ENCODE measurements at regions not wholly inside any gene's neighbourhood (a gene's known extent, or its start where the extent isn't known, plus 50 kb on each side); places are given as distances from the start of the nearest gene placed in this dataset.

- no peak for TF ChIP-seq CTCF (IDR thresholded peaks at IDR 0.05; ENCODE audit: insufficient read depth, low read depth, low read length)
- TF ChIP-seq EZH2 (IDR thresholded peaks at IDR 0.05; ENCODE audit: insufficient read depth, low read length) = no peak
- H3K4me3 Mint-ChIP-seq (ENCODE audit: unreplicated experiment) = no peak overlapping the region
- H3K4me2 ChIP-seq (ENCODE audit: low read length) = no peak overlapping the region
- peaks cover 4% of the 10 kb centered on the region for H3K36me3 ChIP-seq (ENCODE audit: insufficient read depth, low read length)
- no peaks in the 10 kb centered on the region for H3K9me3 Mint-ChIP-seq (ENCODE audit: unreplicated experiment)
- no peak overlapping the region for H3K27ac Mint-ChIP-seq (ENCODE audit: unreplicated experiment)
- H3K4me1 ChIP-seq (ENCODE audit: insufficient read depth, low read length) = peaks cover 34% of the 10 kb centered on the region
- no peak for DNase-seq (ENCODE audit: low read depth)
- no peak overlapping the region for H3K27ac ChIP-seq (ENCODE audit: low read depth, low read length)
- H3K36me3 Mint-ChIP-seq (ENCODE audit: low read depth, unreplicated experiment) = peaks cover 39% of the 10 kb centered on the region
- no peak overlapping the region for H2AFZ ChIP-seq (ENCODE audit: low read depth, low read length)
- H4K20me1 ChIP-seq (ENCODE audit: insufficient read depth, low read length) = peaks cover 41% of the 10 kb centered on the region
- H3K4me1 Mint-ChIP-seq (ENCODE audit: low read depth, unreplicated experiment) = peaks cover 13% of the 10 kb centered on the region
- peaks cover 2% of the 10 kb centered on the region for H3K79me2 ChIP-seq (ENCODE audit: insufficient read depth, low read length)
- no peak overlapping the region for H3K9ac ChIP-seq (ENCODE audit: low read length)
- no peaks in the 10 kb centered on the region for H3K27me3 Mint-ChIP-seq (ENCODE audit: low read depth, unreplicated experiment)
- no peak for FAIRE-seq
- no peaks in the 10 kb centered on the region for H3K9me3 ChIP-seq (ENCODE audit: insufficient read depth, low read depth, low read length)
- no peak overlapping the region for H3K4me3 ChIP-seq (ENCODE audit: insufficient read depth, low read depth, low read length)
- H3K27me3 ChIP-seq (ENCODE audit: insufficient read depth, low read length) = no peaks in the 10 kb centered on the region
Measured at GRCh38 chr2:120956486-120957156, 221.0 kb downstream of the GLI2 start.

DNA sequence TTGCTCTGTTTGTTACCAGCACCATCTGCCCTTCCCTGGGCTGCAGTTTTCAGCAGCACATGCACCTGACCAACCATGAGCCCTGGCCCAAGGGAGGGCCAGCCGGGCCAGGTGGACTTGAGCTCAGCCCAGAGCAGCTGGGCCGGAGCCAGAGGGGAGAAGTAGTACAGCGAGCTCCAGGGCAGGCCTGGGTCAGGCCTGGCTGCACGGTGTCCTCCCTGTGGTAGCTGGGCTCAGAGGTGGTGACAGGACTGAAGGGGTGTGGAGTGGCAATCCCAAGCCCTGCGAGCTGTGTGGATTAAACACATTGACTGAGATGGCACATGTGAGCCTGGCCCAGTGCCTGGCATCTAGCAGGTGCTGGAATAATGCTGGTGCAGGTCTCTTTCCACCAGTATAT is 222.2 kb downstream of the GLI2 start:
- Histone ChIP-seq H2AFZ (ENCODE audit: low read depth, low read length) (no peak overlapping the region), H3K9me3 (ENCODE audit: insufficient read depth, low read depth, low read length) (no peaks in the 10 kb centered on the region), H3K4me2 (ENCODE audit: low read length) (no peak overlapping the region), H3K27me3 (ENCODE audit: insufficient read depth, low read length) (no peaks in the 10 kb centered on the region), H3K4me1 (ENCODE audit: insufficient read depth, low read length) (peaks cover 22% of the 10 kb centered on the region), H3K79me2 (ENCODE audit: insufficient read depth, low read length) (no peaks in the 10 kb centered on the region), H4K20me1 (ENCODE audit: insufficient read depth, low read length) (peaks cover 30% of the 10 kb centered on the region), H3K9ac (ENCODE audit: low read length) (no peak overlapping the region), H3K27ac (ENCODE audit: low read depth, low read length) (no peak overlapping the region), H3K4me3 (ENCODE audit: insufficient read depth, low read depth, low read length) (no peak overlapping the region), H3K36me3 (ENCODE audit: insufficient read depth, low read length) (peaks cover 4% of the 10 kb centered on the region)
- Mint-ChIP-seq H3K27ac (ENCODE audit: unreplicated experiment) (no peak overlapping the region), H3K27me3 (ENCODE audit: low read depth, unreplicated experiment) (no peaks in the 10 kb centered on the region), H3K4me1 (ENCODE audit: low read depth, unreplicated experiment) (peaks cover 5% of the 10 kb centered on the region), H3K36me3 (ENCODE audit: low read depth, unreplicated experiment) (peaks cover 33% of the 10 kb centered on the region), H3K9me3 (ENCODE audit: unreplicated experiment) (no peaks in the 10 kb centered on the region), H3K4me3 (ENCODE audit: unreplicated experiment) (no peak overlapping the region)
- FAIRE-seq (no peak), DNase-seq (ENCODE audit: low read depth) (no peak)
- TF ChIP-seq EZH2 (IDR thresholded peaks at IDR 0.05; ENCODE audit: insufficient read depth, low read length) (no peak), CTCF (IDR thresholded peaks at IDR 0.05; ENCODE audit: insufficient read depth, low read depth, low read length) (no peak)

DNA sequence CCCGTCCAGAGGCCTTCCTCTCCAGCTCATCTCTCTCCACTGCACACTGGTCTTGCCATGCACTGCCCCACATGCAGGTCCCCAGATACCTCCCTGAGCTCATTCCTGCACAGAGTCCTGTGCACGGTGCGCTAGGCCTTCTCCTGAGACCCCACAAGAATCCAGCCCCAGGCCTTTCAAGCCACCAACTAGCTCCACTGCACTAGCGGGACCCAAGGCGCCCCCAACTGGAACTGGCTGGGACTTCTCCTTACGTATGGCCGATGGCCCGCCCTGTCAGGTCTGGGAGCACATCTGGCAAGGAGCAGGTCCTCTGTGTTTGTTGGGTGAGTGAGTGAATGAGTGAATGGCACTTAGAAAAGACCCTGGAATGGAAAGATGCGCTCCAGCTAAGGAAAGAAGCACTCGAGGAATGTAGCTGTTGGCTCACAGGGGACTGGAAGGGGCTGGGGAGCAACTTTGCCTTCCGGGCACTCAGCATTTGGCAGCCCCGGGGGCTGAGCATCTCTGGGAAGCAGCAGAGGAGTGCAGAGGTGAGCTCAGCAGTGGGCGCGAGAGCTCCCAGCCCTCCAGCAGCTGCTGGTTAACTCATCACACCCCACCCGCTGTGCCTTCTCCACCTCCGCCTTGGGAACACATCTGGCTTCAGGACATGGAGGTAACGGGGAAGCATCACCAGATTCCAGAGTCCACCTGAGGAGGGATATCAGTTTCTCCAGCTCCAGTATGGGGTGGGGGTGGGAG is 223.1 kb downstream of the GLI2 start:
- no peak for TF ChIP-seq EZH2 (IDR thresholded peaks at IDR 0.05; ENCODE audit: insufficient read depth, low read length)
- TF ChIP-seq CTCF (IDR thresholded peaks at IDR 0.05; ENCODE audit: insufficient read depth, low read depth, low read length) = no peak
- no peak overlapping the region for H3K4me3 Mint-ChIP-seq (ENCODE audit: unreplicated experiment)
- H2AFZ ChIP-seq (ENCODE audit: low read depth, low read length) = no peak overlapping the region
- H3K79me2 ChIP-seq (ENCODE audit: insufficient read depth, low read length) = no peaks in the 10 kb centered on the region
- DNase-seq (ENCODE audit: low read depth) (no peak), FAIRE-seq (no peak)
- peaks cover 38% of the 10 kb centered on the region for H4K20me1 ChIP-seq (ENCODE audit: insufficient read depth, low read length)
- peak overlapping the region; percentile 27 for H3K4me2 ChIP-seq (ENCODE audit: low read length)
- H3K27ac ChIP-seq (ENCODE audit: low read depth, low read length) = no peak overlapping the region
- peaks cover 21% of the 10 kb centered on the region for H3K4me1 ChIP-seq (ENCODE audit: insufficient read depth, low read length)
- H3K27me3 Mint-ChIP-seq (ENCODE audit: low read depth, unreplicated experiment) = no peaks in the 10 kb centered on the region
- no peaks in the 10 kb centered on the region for H3K9me3 ChIP-seq (ENCODE audit: insufficient read depth, low read depth, low read length)
- peaks cover 6% of the 10 kb centered on the region for H3K4me1 Mint-ChIP-seq (ENCODE audit: low read depth, unreplicated experiment)
- no peaks in the 10 kb centered on the region for H3K27me3 ChIP-seq (ENCODE audit: insufficient read depth, low read length)
- no peak overlapping the region for H3K9ac ChIP-seq (ENCODE audit: low read length)
- peaks cover 28% of the 10 kb centered on the region for H3K36me3 Mint-ChIP-seq (ENCODE audit: low read depth, unreplicated experiment)
- no peaks in the 10 kb centered on the region for H3K9me3 Mint-ChIP-seq (ENCODE audit: unreplicated experiment)
- H3K27ac Mint-ChIP-seq (ENCODE audit: unreplicated experiment) = peak overlapping the region; percentile 28
- H3K36me3 ChIP-seq (ENCODE audit: insufficient read depth, low read length) = peaks cover 4% of the 10 kb centered on the region
- no peak overlapping the region for H3K4me3 ChIP-seq (ENCODE audit: insufficient read depth, low read depth, low read length)
